ENCODE measurements at regions not wholly inside any gene's neighbourhood (a gene's known extent, or its start where the extent isn't known, plus 50 kb on each side); places are given as distances from the start of the nearest gene placed in this dataset.
"Not testable (repeated sequence)": the region's sequence is repeated elsewhere in the genome, so short reads cannot be mapped to it uniquely, and the experiment has no call there.

GRCh38 chr9:135349212-135350002 is 130.2 kb upstream of the PPP1R26 start:
- no peaks in the 10 kb centered on the region for H3K36me3 Mint-ChIP-seq (ENCODE audit: low read depth)
- no peaks in the 10 kb centered on the region for H3K9me3 Mint-ChIP-seq
- H3K27me3 Mint-ChIP-seq = peaks cover 2% of the 10 kb centered on the region
- H3K27ac Mint-ChIP-seq = no peak overlapping the region
- intact Hi-C loops (cut with micrococcal nuclease) = no loop called here
- H3K4me3 Mint-ChIP-seq = no peak overlapping the region
- H3K4me1 Mint-ChIP-seq (ENCODE audit: low read depth) = no peaks in the 10 kb centered on the region

- Mint-ChIP-seq H3K27ac (no peak overlapping the region), H3K27me3 (peaks cover 2% of the 10 kb centered on the region), H3K9me3 (no peaks in the 10 kb centered on the region), H3K4me1 (ENCODE audit: low read depth) (no peaks in the 10 kb centered on the region), H3K4me3 (no peak overlapping the region), H3K36me3 (ENCODE audit: low read depth) (no peaks in the 10 kb centered on the region)
- intact Hi-C loops (cut with micrococcal nuclease) = no loop called here
These were observed 129.6 kb upstream of the PPP1R26 start for GRCh38 chr9:135350003-135350315.

- Mint-ChIP-seq H3K4me3 (no peak overlapping the region), H3K36me3 (ENCODE audit: low read depth) (no peaks in the 10 kb centered on the region), H3K9me3 (no peaks in the 10 kb centered on the region), H3K4me1 (ENCODE audit: low read depth) (no peaks in the 10 kb centered on the region), H3K27me3 (peaks cover 2% of the 10 kb centered on the region), H3K27ac (no peak overlapping the region)
- intact Hi-C loops (cut with micrococcal nuclease) = no loop called here
These were observed 125.6 kb upstream of the PPP1R26 start for GRCh38 chr9:135353935-135354334.

DNA sequence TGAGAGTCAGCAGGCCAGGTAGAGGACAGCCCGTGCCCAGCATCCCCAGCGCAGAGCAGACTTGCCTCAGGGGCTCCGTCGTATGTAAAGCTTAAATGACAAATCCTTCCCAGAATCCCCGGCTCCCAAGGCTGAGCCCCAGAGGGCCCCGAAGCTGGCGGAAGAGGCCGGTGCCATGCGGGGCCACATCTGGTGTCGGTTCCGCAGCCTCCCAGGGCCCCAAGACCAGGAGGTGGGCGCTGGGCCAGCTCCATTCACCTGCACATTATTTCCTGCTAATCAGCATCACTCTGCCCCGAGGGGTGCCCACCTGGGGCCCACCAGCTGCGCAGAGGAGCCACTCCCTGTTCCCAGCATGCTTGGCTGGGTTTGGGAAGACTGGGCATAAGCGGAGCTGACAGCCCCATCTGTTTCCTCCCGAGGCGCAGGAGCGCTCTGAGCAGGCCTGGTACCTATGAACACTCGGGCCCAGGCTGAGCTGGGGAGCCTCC is 124.0 kb upstream of the PPP1R26 start:
- Mint-ChIP-seq H3K27me3 (peaks cover 1% of the 10 kb centered on the region), H3K4me3 (no peak overlapping the region), H3K27ac (no peak overlapping the region), H3K9me3 (no peaks in the 10 kb centered on the region), H3K36me3 (ENCODE audit: low read depth) (no peaks in the 10 kb centered on the region), H3K4me1 (ENCODE audit: low read depth) (no peaks in the 10 kb centered on the region)
- intact Hi-C loops (cut with micrococcal nuclease) = no loop called here

GRCh38 chr9:135356021-135356420 is 123.6 kb upstream of the PPP1R26 start:
- no peak overlapping the region for H3K4me3 Mint-ChIP-seq
- intact Hi-C loops (cut with micrococcal nuclease) = no loop called here
- no peaks in the 10 kb centered on the region for H3K4me1 Mint-ChIP-seq (ENCODE audit: low read depth)
- H3K27ac Mint-ChIP-seq = no peak overlapping the region
- H3K9me3 Mint-ChIP-seq = no peaks in the 10 kb centered on the region
- no peaks in the 10 kb centered on the region for H3K36me3 Mint-ChIP-seq (ENCODE audit: low read depth)
- no peaks in the 10 kb centered on the region for H3K27me3 Mint-ChIP-seq

GRCh38 chr9:135356796-135357195 is 122.8 kb upstream of the PPP1R26 start:
- H3K27ac Mint-ChIP-seq = no peak overlapping the region
- H3K4me1 Mint-ChIP-seq (ENCODE audit: low read depth) = no peaks in the 10 kb centered on the region
- no peaks in the 10 kb centered on the region for H3K36me3 Mint-ChIP-seq (ENCODE audit: low read depth)
- no peak overlapping the region for H3K4me3 Mint-ChIP-seq
- H3K27me3 Mint-ChIP-seq = no peaks in the 10 kb centered on the region
- peaks cover 5% of the 10 kb centered on the region for H3K9me3 Mint-ChIP-seq
- intact Hi-C loops (cut with micrococcal nuclease) = no loop called here

GRCh38 chr9:135357863-135358551 is 121.6 kb upstream of the PPP1R26 start:
- no peaks in the 10 kb centered on the region for H3K36me3 Mint-ChIP-seq (ENCODE audit: low read depth)
- H3K4me3 Mint-ChIP-seq = no peak overlapping the region
- peaks cover 6% of the 10 kb centered on the region for H3K9me3 Mint-ChIP-seq
- H3K27me3 Mint-ChIP-seq = no peaks in the 10 kb centered on the region
- intact Hi-C loops (cut with micrococcal nuclease) = no loop called here
- H3K27ac Mint-ChIP-seq = no peak overlapping the region
- H3K4me1 Mint-ChIP-seq (ENCODE audit: low read depth) = no peaks in the 10 kb centered on the region

- H3K4me3 Mint-ChIP-seq = no peak overlapping the region
- H3K36me3 Mint-ChIP-seq (ENCODE audit: low read depth) = no peaks in the 10 kb centered on the region
- H3K27me3 Mint-ChIP-seq = no peaks in the 10 kb centered on the region
- peaks cover 6% of the 10 kb centered on the region for H3K9me3 Mint-ChIP-seq
- intact Hi-C loops (cut with micrococcal nuclease) = no loop called here
- H3K4me1 Mint-ChIP-seq (ENCODE audit: low read depth) = no peaks in the 10 kb centered on the region
- H3K27ac Mint-ChIP-seq = no peak overlapping the region
These were observed 121.0 kb upstream of the PPP1R26 start for GRCh38 chr9:135358552-135358940.

DNA sequence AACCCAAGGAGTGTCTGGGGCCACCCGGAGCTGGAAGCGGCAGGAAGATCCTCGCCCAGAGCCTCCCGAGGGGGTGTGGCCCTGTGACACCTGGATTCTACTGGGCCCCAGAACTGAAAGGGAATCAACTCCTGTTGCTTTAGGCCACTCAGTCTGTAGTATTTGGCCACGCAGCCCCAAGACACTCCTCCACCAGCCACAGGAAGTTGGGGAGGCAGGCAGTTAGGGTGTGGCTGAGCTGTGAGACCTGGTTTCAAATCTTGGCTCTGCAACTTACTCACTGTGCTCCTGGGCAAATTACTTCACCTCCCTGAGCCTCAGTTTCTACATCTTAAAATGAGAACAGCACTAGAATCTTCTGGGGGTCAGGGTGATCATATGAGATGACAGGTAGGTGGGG is 119.8 kb upstream of the PPP1R26 start:
- H3K4me1 Mint-ChIP-seq (ENCODE audit: low read depth) = no peaks in the 10 kb centered on the region
- H3K27me3 Mint-ChIP-seq = no peaks in the 10 kb centered on the region
- intact Hi-C loops (cut with micrococcal nuclease) = no loop called here
- H3K9me3 Mint-ChIP-seq = peaks cover 6% of the 10 kb centered on the region
- no peak overlapping the region for H3K4me3 Mint-ChIP-seq
- no peak overlapping the region for H3K27ac Mint-ChIP-seq
- H3K36me3 Mint-ChIP-seq (ENCODE audit: low read depth) = no peaks in the 10 kb centered on the region

DNA sequence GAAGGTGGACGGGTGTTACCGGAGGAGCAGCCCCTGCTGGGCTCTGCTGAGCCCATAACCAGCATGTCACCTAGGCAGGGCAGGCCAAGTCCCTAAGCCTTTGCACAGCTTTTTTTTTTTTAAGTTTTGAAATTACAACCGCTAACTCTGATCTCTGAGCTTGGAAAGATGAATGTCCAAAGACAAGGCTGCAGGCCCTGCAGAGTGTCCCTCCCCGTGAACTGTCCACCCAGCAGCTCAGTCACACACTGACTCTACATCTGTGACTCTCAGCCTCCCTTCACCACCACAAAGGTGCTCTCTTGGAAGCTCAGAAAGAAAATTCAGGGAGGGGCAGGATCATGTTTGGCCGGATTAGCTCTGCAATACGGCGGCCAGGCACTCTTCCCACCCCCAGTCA is 119.0 kb upstream of the PPP1R26 start:
- Mint-ChIP-seq H3K27ac (no peak overlapping the region), H3K36me3 (ENCODE audit: low read depth) (no peaks in the 10 kb centered on the region), H3K9me3 (peaks cover 6% of the 10 kb centered on the region), H3K27me3 (no peaks in the 10 kb centered on the region), H3K4me1 (ENCODE audit: low read depth) (no peaks in the 10 kb centered on the region), H3K4me3 (no peak overlapping the region)
- intact Hi-C loops (cut with micrococcal nuclease) = no loop called here

DNA sequence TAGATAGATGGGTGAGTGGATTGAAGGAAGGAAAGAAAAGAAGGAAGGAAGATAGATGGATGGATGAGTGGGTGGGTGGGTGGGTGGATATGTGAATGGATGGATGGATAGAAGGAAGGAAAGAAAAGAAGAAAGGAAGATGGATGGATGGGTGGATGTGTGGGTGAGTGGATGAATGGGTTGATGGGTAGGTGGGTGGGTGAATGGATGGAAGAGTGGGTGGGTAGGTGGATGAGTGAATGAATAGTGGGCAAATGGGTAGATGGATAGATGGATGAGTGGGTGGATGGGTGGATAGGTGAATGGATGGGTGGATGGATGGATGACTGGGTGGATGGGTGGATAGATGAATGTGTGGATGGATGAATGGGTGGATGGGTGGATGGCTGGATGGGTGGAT is 117.9 kb upstream of the PPP1R26 start:
- H3K27me3 Mint-ChIP-seq; H3K36me3 Mint-ChIP-seq (ENCODE audit: low read depth); H3K9me3 Mint-ChIP-seq; H3K4me1 Mint-ChIP-seq (ENCODE audit: low read depth); H3K4me3 Mint-ChIP-seq; intact Hi-C loops (cut with micrococcal nuclease); H3K27ac Mint-ChIP-seq: not testable (repeated sequence)

DNA sequence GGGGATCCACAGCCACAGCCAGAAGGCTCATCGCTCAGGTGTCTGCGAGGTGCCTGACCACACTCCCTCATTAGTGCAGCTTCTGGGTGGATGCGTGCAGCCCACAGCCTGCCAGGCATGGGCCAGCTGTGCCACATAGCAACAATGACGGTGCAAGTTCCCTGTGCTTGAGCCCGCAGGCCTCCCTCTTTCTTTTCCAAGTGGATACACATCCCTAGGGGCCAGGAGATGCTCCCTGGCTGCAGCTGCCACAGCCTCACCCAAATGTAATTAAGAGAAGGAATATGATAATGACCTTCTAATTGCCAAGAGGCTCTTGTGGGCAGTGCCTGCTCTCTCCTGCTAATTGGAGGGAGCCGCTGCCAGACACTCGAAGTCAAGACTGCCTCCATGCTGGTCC is 116.0 kb upstream of the PPP1R26 start:
- H3K4me1 Mint-ChIP-seq (ENCODE audit: low read depth) = no peaks in the 10 kb centered on the region
- intact Hi-C loops (cut with micrococcal nuclease) = no loop called here
- H3K4me3 Mint-ChIP-seq = no peak overlapping the region
- no peak overlapping the region for H3K27ac Mint-ChIP-seq
- H3K36me3 Mint-ChIP-seq (ENCODE audit: low read depth) = no peaks in the 10 kb centered on the region
- no peaks in the 10 kb centered on the region for H3K27me3 Mint-ChIP-seq
- H3K9me3 Mint-ChIP-seq = peaks cover 6% of the 10 kb centered on the region

- H3K27ac Mint-ChIP-seq = no peak overlapping the region
- no peaks in the 10 kb centered on the region for H3K36me3 Mint-ChIP-seq (ENCODE audit: low read depth)
- H3K4me3 Mint-ChIP-seq = no peak overlapping the region
- H3K9me3 Mint-ChIP-seq = peaks cover 6% of the 10 kb centered on the region
- intact Hi-C loops (cut with micrococcal nuclease) = no loop called here
- no peaks in the 10 kb centered on the region for H3K27me3 Mint-ChIP-seq
- no peaks in the 10 kb centered on the region for H3K4me1 Mint-ChIP-seq (ENCODE audit: low read depth)
These were observed 114.4 kb upstream of the PPP1R26 start for GRCh38 chr9:135365013-135365768.

DNA sequence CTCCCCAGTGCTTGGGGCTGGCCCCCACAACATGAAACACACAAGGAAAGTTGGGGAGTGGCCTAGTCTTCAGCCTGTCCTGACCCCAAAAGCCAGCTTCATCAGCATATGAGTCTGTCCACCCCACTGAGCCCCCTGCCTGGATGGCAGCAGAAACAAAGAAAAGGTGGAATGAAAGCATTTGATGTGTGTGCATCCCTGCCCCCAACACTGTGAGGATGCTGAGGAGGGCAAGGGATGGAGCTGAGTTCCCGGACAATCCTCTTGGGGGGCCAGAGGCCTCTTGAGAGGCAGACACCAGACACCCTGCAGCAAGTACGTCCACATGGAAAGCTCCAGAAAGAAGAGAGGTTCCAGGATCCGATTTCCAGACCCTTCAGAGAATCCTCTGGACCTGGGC is 113.5 kb upstream of the PPP1R26 start:
- no peaks in the 10 kb centered on the region for H3K36me3 Mint-ChIP-seq (ENCODE audit: low read depth)
- no peaks in the 10 kb centered on the region for H3K27me3 Mint-ChIP-seq
- H3K4me3 Mint-ChIP-seq = no peak overlapping the region
- peaks cover 6% of the 10 kb centered on the region for H3K9me3 Mint-ChIP-seq
- intact Hi-C loops (cut with micrococcal nuclease) = no loop called here
- no peaks in the 10 kb centered on the region for H3K4me1 Mint-ChIP-seq (ENCODE audit: low read depth)
- H3K27ac Mint-ChIP-seq = no peak overlapping the region
